Uterus (tissue), 3 donors: ENCODE measurements at regions not wholly inside any gene's neighbourhood (a gene's known extent, or its start where the extent isn't known, plus 50 kb on each side); places are given as distances from the start of the nearest gene placed in this dataset.
"Not testable (repeated sequence)": the region's sequence is repeated elsewhere in the genome, so short reads cannot be mapped to it uniquely, and the experiment has no call there.

ENCODE experiments used
- DNase-seq, 2 donors: peaks; one replicate each; pipeline ENCODE4 v3.0.0-alpha.2; 2019 to 2020
- H3K27ac ChIP-seq, 2 donors: fragments of 200-600 bp; sonication (generic); 1 replicate in 1 of 2; 2 replicates in 1 of 2; pipeline ENCODE4 v1.5.1; 2016 to 2018
- H3K27me3 ChIP-seq, 2 donors: fragments of 200-600 bp; sonication (generic); one replicate each; pipeline ENCODE4 v1.5.1; 2018 to 2019; ENCODE audit warnings: control low read depth in 1 of 2
- H3K36me3 ChIP-seq, 2 donors: fragments of 200-600 bp; sonication (generic); one replicate each; pipeline ENCODE4 v1.5.1; 2019; ENCODE audit warnings: control low read depth in 1 of 2
- H3K4me1 ChIP-seq, 2 donors: fragments of 200-600 bp; sonication (generic); one replicate each; pipeline ENCODE4 v1.5.1; 2018 to 2019; ENCODE audit warnings: control low read depth in 1 of 2
- H3K4me3 ChIP-seq, 2 donors: fragments of 200-600 bp; sonication (generic); 1 replicate in 1 of 2; 2 replicates in 1 of 2; pipeline ENCODE4 v1.5.1; 2018 to 2019; ENCODE audit warnings: mild to moderate bottlenecking in 1 of 2
- H3K9me3 ChIP-seq, 2 donors: fragments of 200-600 bp; sonication (generic); one replicate each; pipeline ENCODE4 v1.5.1; 2019; ENCODE audit warnings: control low read depth in 1 of 2
- POLR2A ChIP-seq, 2 donors: fragments of 450-650 bp; IDR thresholded peaks; one replicate each; pipeline ENCODE4 v1.6.1; 2016; ENCODE audit warnings: antibody characterized with exemption in 2 of 2, mild to moderate bottlenecking in 1 of 2, moderate library complexity in 1 of 2
- intact Hi-C: fragments of 100-400 bp; cut with DNase I; formaldehyde crosslinking; loops from one replicate; pipeline ENCODE4 v1.15.1; 2023; ENCODE audit warnings: low total_unique reads
- TF ChIP-seq, protein P1 (sequence below), 4 experiments: fragments of 200-600 bp in 2 of 4; fragments of 450-650 bp in 2 of 4; sonication (generic) in 2 of 4; IDR thresholded peaks; one replicate each; pipeline ENCODE4 v1.5.1; 2016 to 2019; ENCODE audit warnings: antibody characterized with exemption in 4 of 4, mild to moderate bottlenecking in 2 of 4, moderate library complexity in 1 of 4
- donor health status: DM: yes; HTN: yes; CAD: no.

DNA sequence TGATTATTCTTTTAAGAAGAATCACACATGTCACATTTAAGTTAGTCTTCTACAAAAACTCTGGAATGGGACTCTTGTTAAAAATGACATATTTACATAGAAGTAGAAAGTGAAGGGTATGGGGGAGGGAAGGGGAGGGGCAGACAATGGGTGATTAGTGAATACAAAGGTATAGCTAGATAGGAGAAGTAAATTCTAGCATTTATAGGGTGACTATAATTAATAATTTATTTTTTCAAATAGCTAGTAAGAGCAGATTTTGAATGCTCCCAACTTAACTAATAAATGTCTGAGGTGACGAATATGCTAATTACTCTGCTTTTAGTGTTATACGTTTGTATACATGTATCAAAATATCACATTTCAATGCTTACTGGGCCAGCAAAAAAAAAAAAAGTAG, 59.4 kb downstream of the BLTP3B start:
- H3K36me3 ChIP-seq, result peaks cover 0 to 3% of the 10 kb centered on the region in 2 donors
- no peak overlapping the region for H3K27ac ChIP-seq
- no peaks in the 10 kb centered on the region for H3K9me3 ChIP-seq
- DNase-seq, result no peak
- H3K4me3 ChIP-seq, result no peak overlapping the region
- TF ChIP-seq POLR2A (IDR thresholded peaks at IDR 0.05), result no peak
- TF ChIP-seq, protein P1, sequence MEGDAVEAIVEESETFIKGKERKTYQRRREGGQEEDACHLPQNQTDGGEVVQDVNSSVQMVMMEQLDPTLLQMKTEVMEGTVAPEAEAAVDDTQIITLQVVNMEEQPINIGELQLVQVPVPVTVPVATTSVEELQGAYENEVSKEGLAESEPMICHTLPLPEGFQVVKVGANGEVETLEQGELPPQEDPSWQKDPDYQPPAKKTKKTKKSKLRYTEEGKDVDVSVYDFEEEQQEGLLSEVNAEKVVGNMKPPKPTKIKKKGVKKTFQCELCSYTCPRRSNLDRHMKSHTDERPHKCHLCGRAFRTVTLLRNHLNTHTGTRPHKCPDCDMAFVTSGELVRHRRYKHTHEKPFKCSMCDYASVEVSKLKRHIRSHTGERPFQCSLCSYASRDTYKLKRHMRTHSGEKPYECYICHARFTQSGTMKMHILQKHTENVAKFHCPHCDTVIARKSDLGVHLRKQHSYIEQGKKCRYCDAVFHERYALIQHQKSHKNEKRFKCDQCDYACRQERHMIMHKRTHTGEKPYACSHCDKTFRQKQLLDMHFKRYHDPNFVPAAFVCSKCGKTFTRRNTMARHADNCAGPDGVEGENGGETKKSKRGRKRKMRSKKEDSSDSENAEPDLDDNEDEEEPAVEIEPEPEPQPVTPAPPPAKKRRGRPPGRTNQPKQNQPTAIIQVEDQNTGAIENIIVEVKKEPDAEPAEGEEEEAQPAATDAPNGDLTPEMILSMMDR (IDR thresholded peaks at IDR 0.05), result no peak
- no peaks in the 10 kb centered on the region for H3K4me1 ChIP-seq
- intact Hi-C loops, result no loop called here
- no peaks in the 10 kb centered on the region for H3K27me3 ChIP-seq

DNA sequence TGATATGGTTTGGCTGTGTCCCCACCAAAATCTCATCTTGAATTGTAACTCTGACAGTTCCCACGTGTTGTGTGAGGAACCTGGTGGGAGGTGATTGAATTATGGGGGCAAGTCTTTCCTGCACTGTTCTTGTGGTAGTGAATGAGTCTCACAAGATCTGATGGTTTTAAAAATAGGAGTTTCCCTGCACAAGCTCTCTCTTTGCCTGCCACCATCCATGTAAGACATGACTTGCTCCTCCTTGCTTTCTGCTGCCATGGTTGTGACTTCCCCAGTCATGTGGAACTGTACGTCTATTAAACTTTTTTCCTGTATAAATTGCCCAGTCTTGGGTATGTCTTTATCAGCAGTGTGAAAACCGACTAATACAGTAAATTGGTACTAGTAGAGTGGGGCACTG, 63.9 kb downstream of the BLTP3B start:
- intact Hi-C loops, H3K4me3 ChIP-seq: not testable (repeated sequence)

DNA sequence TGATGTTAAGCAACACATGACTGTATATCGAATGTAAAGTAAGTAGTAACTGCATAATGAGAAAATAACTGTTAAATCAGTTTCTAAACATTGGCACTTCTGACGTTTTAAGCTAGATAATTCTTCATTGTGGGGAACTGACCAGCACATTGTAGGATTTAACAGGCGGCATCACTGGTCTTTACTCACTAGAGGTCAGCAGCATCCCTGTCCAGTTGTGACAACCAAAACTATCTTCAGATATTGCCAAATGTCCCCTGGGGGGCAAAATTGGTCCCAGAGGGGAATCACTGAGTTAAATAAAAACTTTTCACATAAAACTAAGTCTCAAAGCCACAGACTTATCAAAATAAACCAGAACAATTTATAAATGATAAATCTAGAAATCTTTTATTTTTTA, 65.3 kb downstream of the BLTP3B start:
- intact Hi-C loops, result no loop called here
- H3K4me1 ChIP-seq, result no peaks in the 10 kb centered on the region
- no peaks in the 10 kb centered on the region for H3K9me3 ChIP-seq
- H3K4me3 ChIP-seq, result no peak overlapping the region
- no peaks in the 10 kb centered on the region for H3K27me3 ChIP-seq
- no peak for DNase-seq
- no peaks in the 10 kb centered on the region for H3K36me3 ChIP-seq
- TF ChIP-seq, protein P1 (IDR thresholded peaks at IDR 0.05), result no peak
- no peak for TF ChIP-seq POLR2A (IDR thresholded peaks at IDR 0.05)
- H3K27ac ChIP-seq, result no peak overlapping the region

More for the DNA sequence above, 63.9 kb downstream of the BLTP3B start:
- not testable (repeated sequence) for H3K36me3 ChIP-seq, H3K27me3 ChIP-seq, DNase-seq, H3K9me3 ChIP-seq, H3K27ac ChIP-seq, H3K4me1 ChIP-seq

DNA sequence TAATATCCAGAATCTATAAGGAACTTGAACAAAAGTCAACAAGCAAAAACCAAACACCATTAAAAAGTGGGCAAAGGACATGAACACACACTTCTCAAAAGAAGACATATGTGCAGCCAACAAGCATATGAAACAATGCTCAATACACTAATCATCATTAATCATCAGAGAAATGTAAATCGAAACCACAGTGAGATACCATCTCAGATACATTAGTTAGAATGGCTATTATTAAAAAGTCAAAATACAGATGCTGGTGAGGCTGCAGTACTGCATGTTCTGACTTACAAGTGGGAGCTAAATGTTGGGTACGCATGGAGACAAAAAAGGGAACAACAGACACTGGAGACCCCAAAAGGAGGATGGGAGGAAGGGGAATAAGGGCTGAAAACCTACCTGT, 67.1 kb downstream of the BLTP3B start:
- no peaks in the 10 kb centered on the region for H3K36me3 ChIP-seq
- no peak for DNase-seq
- intact Hi-C loops, result no loop called here
- no peaks in the 10 kb centered on the region for H3K9me3 ChIP-seq
- TF ChIP-seq, protein P1 (IDR thresholded peaks at IDR 0.05), result no peak
- no peak for TF ChIP-seq POLR2A (IDR thresholded peaks at IDR 0.05)
- H3K27ac ChIP-seq, result no peak overlapping the region
- H3K4me1 ChIP-seq, result no peaks in the 10 kb centered on the region
- H3K4me3 ChIP-seq, result no peak overlapping the region
- no peaks in the 10 kb centered on the region for H3K27me3 ChIP-seq

DNA sequence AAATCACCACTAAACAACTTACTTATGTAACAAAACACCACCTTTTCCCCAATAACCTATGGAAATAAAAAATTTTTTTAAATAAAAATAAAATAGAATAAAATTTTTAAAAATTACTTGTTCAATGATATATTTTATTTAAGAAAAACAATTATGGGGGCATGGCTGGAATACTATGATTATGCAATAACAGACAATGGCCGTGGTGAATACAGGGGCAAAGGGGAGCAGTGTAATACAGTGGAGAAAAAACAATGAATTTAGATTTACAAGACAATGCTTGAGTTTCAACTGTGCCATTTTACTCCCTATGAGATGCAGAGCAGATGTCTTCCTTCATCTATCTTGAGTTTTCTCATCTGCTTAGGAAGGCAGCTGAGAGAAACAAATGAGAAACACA, 72.9 kb downstream of the BLTP3B start:
- no peak for DNase-seq
- no peak for TF ChIP-seq POLR2A (IDR thresholded peaks at IDR 0.05)
- TF ChIP-seq, protein P1 (IDR thresholded peaks at IDR 0.05), result no peak
- H3K27me3 ChIP-seq, result no peaks in the 10 kb centered on the region
- H3K4me1 ChIP-seq, result no peaks in the 10 kb centered on the region
- H3K4me3 ChIP-seq, result no peak overlapping the region
- intact Hi-C loops, result no loop called here
- no peaks in the 10 kb centered on the region for H3K36me3 ChIP-seq
- H3K27ac ChIP-seq, result no peak overlapping the region
- H3K9me3 ChIP-seq, result no peaks in the 10 kb centered on the region

DNA sequence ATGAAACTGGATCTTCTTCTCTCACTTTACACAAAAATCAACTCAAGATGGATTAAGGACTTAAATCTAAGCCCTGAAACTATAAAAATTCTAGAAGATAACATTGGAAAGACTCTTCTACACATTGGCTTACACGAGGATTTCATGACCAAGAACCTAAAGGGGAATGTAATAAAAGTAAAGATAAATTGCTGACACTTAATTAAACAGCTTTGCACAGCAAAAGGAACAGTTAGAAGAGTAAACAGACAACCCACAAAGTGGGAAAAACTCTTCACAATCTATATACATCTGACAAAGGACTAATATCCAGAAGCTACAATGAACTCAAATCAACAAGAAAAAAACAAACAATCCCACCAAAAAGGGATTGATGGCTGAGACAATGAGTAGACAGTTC, 74.4 kb downstream of the BLTP3B start:
- Histone ChIP-seq H3K36me3 (no peaks in the 10 kb centered on the region), H3K4me1 (no peaks in the 10 kb centered on the region), H3K4me3 (no peak overlapping the region), H3K27ac (no peak overlapping the region), H3K9me3 (no peaks in the 10 kb centered on the region), H3K27me3 (no peaks in the 10 kb centered on the region)
- TF ChIP-seq POLR2A (IDR thresholded peaks at IDR 0.05), result no peak
- TF ChIP-seq, protein P1 (IDR thresholded peaks at IDR 0.05), result no peak
- intact Hi-C loops, result no loop called here
- no peak for DNase-seq
